ENCODE measurements at regions not wholly inside any gene's neighbourhood (a gene's known extent, or its start where the extent isn't known, plus 50 kb on each side); places are given as distances from the start of the nearest gene placed in this dataset.

DNA sequence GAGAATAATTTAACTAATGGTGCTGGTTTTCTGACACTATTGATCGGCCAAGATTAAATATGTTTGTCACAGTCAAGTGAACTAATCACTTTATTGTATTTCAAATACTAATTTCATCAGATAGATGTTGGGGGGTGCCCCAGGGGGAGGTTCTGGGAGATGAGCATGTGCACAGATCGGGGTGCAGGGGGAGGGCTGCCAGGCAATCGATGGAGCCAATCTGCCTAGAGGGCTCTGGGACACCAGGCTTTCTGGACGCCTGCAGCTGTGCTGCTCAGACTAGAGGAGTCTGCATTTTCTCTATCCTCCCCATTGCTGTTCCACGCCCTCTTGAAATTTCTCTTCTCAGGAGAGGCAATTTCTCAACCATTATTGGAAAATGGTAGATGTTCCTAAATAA lies 100.0 kb upstream of the ALDH1B1 start:
- Histone ChIP-seq H3K27ac (no peak overlapping the region), H3K4me1 (no peaks in the 10 kb centered on the region), H3K36me3 (ENCODE audit: insufficient read depth in 1 of 2, low read depth in 1 of 2) (no peaks in the 10 kb centered on the region), H3K27me3 (ENCODE audit: insufficient read depth in 3 of 3, low read length in 2 of 3) (no peaks in the 10 kb centered on the region), H3K4me3 (no peak overlapping the region), H3K9me3 (no peaks in the 10 kb centered on the region)
- intact Hi-C loops (cut with DNase I): no loop called here
- DNase-seq (no peak), ATAC-seq (no peak)
- TF ChIP-seq, protein P1, sequence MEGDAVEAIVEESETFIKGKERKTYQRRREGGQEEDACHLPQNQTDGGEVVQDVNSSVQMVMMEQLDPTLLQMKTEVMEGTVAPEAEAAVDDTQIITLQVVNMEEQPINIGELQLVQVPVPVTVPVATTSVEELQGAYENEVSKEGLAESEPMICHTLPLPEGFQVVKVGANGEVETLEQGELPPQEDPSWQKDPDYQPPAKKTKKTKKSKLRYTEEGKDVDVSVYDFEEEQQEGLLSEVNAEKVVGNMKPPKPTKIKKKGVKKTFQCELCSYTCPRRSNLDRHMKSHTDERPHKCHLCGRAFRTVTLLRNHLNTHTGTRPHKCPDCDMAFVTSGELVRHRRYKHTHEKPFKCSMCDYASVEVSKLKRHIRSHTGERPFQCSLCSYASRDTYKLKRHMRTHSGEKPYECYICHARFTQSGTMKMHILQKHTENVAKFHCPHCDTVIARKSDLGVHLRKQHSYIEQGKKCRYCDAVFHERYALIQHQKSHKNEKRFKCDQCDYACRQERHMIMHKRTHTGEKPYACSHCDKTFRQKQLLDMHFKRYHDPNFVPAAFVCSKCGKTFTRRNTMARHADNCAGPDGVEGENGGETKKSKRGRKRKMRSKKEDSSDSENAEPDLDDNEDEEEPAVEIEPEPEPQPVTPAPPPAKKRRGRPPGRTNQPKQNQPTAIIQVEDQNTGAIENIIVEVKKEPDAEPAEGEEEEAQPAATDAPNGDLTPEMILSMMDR (IDR thresholded peaks at IDR 0.05): no peak
- WGBS, 3 donors: 90 to 91% (median 90%) methylated on average over 5 of the region's 5 CpGs

DNA sequence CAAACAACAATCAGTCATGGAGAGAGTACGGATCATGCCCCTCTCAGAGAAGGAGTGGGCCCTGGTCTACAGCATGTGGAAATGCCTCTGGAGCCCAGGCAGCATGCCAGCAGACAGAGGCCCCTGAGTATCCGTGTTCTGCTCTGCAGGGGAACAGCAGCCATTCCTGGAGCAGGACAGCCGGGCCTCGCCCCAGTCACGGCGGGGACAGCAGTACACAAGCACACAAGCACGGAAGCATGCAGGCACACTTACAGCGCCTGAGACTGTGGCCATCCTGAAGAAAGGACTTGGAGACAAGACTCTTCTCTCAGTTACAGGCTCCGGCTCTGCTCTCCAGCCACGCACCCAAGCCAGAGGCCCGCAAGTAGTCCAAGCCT lies 102.6 kb upstream of the ALDH1B1 start:
- no peaks in the 10 kb centered on the region for H3K4me1 ChIP-seq
- H3K36me3 ChIP-seq (ENCODE audit: insufficient read depth in 1 of 2, low read depth in 1 of 2): no peaks in the 10 kb centered on the region
- ATAC-seq (no peak), DNase-seq (no peak)
- no peaks in the 10 kb centered on the region for H3K9me3 ChIP-seq
- H3K27me3 ChIP-seq (ENCODE audit: insufficient read depth in 3 of 3, low read length in 2 of 3): peaks cover 0 to 1% (median 0%) of the 10 kb centered on the region in 3 donors
- 89 to 92% (median 91%) methylated on average over 11 of the region's 11 CpGs for whole genome bisulfite sequencing, 3 donors
- intact Hi-C loops (cut with DNase I): loop anchor here in 1 of 2 donors (10.0 kb wide), 1 partner anchor 65 kb away; no protein-coding TSS in a partner anchor
- H3K4me3 ChIP-seq: no peak overlapping the region
- no peak overlapping the region for H3K27ac ChIP-seq
- TF ChIP-seq, protein P1 (IDR thresholded peaks at IDR 0.05): no peak

DNA sequence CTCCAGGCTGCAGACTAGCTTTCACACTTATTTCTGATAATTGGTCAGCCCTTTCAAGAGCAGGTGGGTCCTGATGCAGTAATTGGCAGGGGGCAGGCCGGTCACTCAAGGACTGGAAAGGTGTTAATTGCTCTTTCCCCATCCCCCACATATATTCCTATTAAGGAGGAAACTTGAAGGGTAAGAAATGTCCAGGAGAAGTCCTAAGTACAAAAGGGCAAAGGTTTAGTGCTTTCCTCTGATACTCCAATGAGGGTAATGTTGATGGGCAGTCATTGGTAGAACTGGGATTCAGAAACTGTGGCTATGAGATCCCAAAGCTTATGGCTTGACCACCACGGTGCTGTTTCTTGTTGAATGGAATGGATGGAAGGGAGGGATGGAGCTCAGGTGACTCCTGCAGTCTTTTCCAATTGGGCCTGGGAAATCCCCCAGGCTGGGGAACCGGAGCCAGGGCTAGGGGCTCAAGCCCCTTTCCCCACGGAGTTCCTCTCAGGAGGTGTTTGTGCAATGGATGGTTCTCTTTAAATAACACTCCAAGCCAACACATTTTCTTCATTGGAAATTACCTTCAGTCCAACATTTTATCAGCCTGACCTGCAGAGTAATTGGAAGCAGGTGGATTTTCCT lies 103.2 kb upstream of the ALDH1B1 start:
- WGBS, 3 donors: 72 to 80% (median 79%) methylated on average over 4 of the region's 4 CpGs
- intact Hi-C loops (cut with DNase I): loop anchor here in 1 of 2 donors (10.0 kb wide), 1 partner anchor 65 kb away; no protein-coding TSS in a partner anchor
- H3K36me3 ChIP-seq (ENCODE audit: insufficient read depth in 1 of 2, low read depth in 1 of 2): no peaks in the 10 kb centered on the region
- peaks cover 0 to 1% (median 0%) of the 10 kb centered on the region in 3 donors for H3K27me3 ChIP-seq (ENCODE audit: insufficient read depth in 3 of 3, low read length in 2 of 3)
- H3K4me3 ChIP-seq: no peak overlapping the region
- H3K27ac ChIP-seq: no peak overlapping the region
- no peaks in the 10 kb centered on the region for H3K9me3 ChIP-seq
- TF ChIP-seq, protein P1 (IDR thresholded peaks at IDR 0.05): no peak
- DNase-seq (no peak), ATAC-seq (no peak)
- H3K4me1 ChIP-seq: no peaks in the 10 kb centered on the region

DNA sequence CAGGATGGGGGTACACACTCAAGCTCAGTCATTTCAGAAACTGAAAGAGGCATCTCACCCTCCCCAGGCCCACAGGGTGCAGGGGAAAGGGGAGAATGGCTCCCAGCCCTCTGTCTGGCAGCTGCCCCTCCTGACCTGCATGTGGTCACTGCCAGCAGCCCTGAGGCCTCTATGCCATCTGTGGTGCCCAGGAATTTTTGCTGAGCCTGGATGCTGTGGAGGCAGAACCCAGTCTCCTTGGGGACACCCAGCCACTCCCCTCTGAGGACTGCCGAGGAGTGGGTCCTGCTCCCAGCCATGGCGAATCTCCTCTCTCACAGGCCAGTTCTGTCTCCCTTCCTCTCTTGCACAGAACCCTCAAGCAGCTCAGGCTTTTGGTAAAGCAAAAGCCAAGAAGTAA lies 104.0 kb upstream of the ALDH1B1 start:
- Histone ChIP-seq H3K9me3 (no peaks in the 10 kb centered on the region), H3K4me1 (no peaks in the 10 kb centered on the region), H3K36me3 (ENCODE audit: insufficient read depth in 1 of 2, low read depth in 1 of 2) (no peaks in the 10 kb centered on the region), H3K27me3 (ENCODE audit: insufficient read depth in 3 of 3, low read length in 2 of 3) (peaks cover 0 to 1% (median 0%) of the 10 kb centered on the region in 3 donors), H3K4me3 (no peak overlapping the region), H3K27ac (no peak overlapping the region)
- intact Hi-C loops (cut with DNase I): loop anchor here in 1 of 2 donors (10.0 kb wide), 1 partner anchor 64 kb away; no protein-coding TSS in a partner anchor
- 51 to 69% (median 64%) methylated on average over 2 of the region's 2 CpGs for WGBS, 3 donors
- ATAC-seq (no peak), DNase-seq (no peak)
- TF ChIP-seq, protein P1 (IDR thresholded peaks at IDR 0.05): no peak
